ENCODE measurements at regions not wholly inside any gene's neighbourhood (a gene's known extent, or its start where the extent isn't known, plus 50 kb on each side); places are given as distances from the start of the nearest gene placed in this dataset.

GRCh38 chr19:31516756-31517155, 167.5 kb upstream of the TSHZ3 start:
- DNase-seq (ENCODE audit: low spot score) (no peak), ATAC-seq (no peak)
- Mint-ChIP-seq H3K36me3 (no peaks in the 10 kb centered on the region), H3K4me3 (no peak overlapping the region), H3K4me1 (ENCODE audit: low read depth in 2 of 2) (no peaks in the 10 kb centered on the region), H3K27me3 (peaks cover 0 to 5% of the 10 kb centered on the region in 2 donors), H3K9me3 (no peaks in the 10 kb centered on the region), H3K27ac (no peak overlapping the region)

DNA sequence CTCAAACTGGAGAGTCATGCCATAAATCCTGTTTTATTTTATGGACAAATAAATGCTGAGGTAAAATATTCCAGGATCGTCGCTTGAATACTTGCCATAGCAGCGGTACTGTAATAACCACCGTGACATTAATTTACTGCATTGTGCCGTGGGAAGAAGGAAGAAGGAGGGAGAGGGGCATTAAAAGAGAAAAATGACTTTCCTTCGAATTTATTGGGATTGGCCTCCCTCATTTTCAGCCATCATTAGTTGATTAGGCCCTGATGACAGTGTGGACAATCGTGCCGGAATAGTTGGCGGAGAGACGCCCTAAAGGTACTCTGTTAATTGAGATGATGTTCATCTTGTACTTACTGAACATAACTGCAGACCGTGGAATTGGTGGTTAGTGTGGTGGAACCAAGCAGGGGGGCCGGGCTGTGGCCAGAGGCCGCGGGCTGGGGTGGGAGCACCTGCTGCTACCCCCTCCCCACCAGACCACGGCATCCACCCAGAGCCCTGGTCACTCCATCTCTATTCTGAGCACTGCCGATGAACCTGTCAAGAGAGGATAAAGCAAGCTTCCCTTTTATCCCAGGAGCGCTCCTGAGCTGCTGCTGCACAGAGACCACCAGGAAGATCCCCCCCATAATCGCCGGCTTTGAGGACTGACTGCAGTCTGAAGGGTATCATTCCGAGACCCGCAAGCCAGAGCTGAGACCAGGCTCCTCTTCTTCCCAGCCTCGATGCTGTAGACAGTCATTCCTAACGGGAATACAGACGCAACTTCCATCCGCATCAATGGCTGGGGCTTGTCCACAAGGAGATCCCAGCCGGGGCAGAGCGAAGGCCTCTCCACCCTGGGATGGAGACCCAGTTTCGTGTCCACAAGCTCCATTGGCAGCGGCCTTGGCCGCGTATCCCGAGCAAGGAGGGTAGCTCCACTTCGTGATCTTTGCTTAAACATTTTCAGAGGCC, 168.3 kb upstream of the TSHZ3 start:
- Mint-ChIP-seq H3K27ac (no peak overlapping the region), H3K9me3 (no peaks in the 10 kb centered on the region), H3K27me3 (peaks cover 0 to 5% of the 10 kb centered on the region in 2 donors)

GRCh38 chr19:31518216-31519020, 169.2 kb upstream of the TSHZ3 start:
- DNase-seq (ENCODE audit: low spot score) (no peak), ATAC-seq (peak in 1 of 2 donors; percentile 52)
- no peak overlapping the region for H3K27ac Mint-ChIP-seq
- H3K4me3 Mint-ChIP-seq = no peak overlapping the region
- H3K9me3 Mint-ChIP-seq = no peaks in the 10 kb centered on the region
- H3K36me3 Mint-ChIP-seq = no peaks in the 10 kb centered on the region
- H3K4me1 Mint-ChIP-seq (ENCODE audit: low read depth in 2 of 2) = no peaks in the 10 kb centered on the region
- peaks cover 3 to 9% of the 10 kb centered on the region in 2 donors for H3K27me3 Mint-ChIP-seq

More for the DNA sequence above, 168.3 kb upstream of the TSHZ3 start:
- Mint-ChIP-seq H3K36me3 (no peaks in the 10 kb centered on the region), H3K4me1 (ENCODE audit: low read depth in 2 of 2) (no peaks in the 10 kb centered on the region), H3K4me3 (no peak overlapping the region)
- DNase-seq (ENCODE audit: low spot score) = no peak
- peak in 1 of 2 donors; percentile 33 for ATAC-seq

GRCh38 chr19:31519256-31519655, 170.0 kb upstream of the TSHZ3 start:
- Mint-ChIP-seq H3K4me1 (ENCODE audit: low read depth in 2 of 2) (no peaks in the 10 kb centered on the region), H3K9me3 (no peaks in the 10 kb centered on the region), H3K27ac (no peak overlapping the region), H3K36me3 (no peaks in the 10 kb centered on the region), H3K27me3 (peaks cover 3 to 9% of the 10 kb centered on the region in 2 donors), H3K4me3 (no peak overlapping the region)
- DNase-seq (ENCODE audit: low spot score) = no peak
- ATAC-seq = no peak

DNA sequence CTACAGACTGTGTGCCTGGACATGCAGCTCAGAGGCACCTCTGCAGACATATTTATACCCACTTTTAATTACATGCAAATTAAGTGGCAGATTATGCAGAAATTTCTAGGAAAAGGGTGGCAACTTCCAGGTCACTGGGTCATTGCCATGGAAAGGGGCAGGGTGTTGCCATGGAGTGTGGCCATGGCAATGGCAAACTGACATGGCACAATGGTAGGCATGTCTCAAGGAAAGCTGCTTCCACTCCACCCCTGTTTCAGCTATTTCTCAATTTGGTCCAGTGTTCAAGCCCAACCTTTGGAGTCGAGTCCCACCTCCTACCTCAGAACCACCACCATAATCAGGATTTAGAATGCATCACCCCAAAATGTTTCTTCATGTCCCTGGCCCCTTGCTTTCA, 170.7 kb upstream of the TSHZ3 start:
- DNase-seq (ENCODE audit: low spot score) (no peak), ATAC-seq (no peak)
- Mint-ChIP-seq H3K4me1 (ENCODE audit: low read depth in 2 of 2) (no peaks in the 10 kb centered on the region), H3K4me3 (no peak overlapping the region), H3K27me3 (peaks cover 3 to 9% of the 10 kb centered on the region in 2 donors), H3K36me3 (no peaks in the 10 kb centered on the region), H3K27ac (no peak overlapping the region), H3K9me3 (no peaks in the 10 kb centered on the region)

- no peaks in the 10 kb centered on the region for H3K9me3 Mint-ChIP-seq
- ATAC-seq = no peak
- no peak for DNase-seq (ENCODE audit: low spot score)
- H3K36me3 Mint-ChIP-seq = peaks cover 5% of the 10 kb centered on the region
- H3K4me3 Mint-ChIP-seq = no peak overlapping the region
- no peak overlapping the region for H3K27ac Mint-ChIP-seq
- no peaks in the 10 kb centered on the region for H3K4me1 Mint-ChIP-seq (ENCODE audit: low read depth in 2 of 2)
- H3K27me3 Mint-ChIP-seq = peaks cover 3 to 10% of the 10 kb centered on the region in 2 donors
Observed at GRCh38 chr19:31520633-31521032, 171.4 kb upstream of the TSHZ3 start.

- H3K27me3 Mint-ChIP-seq = peaks cover 0 to 15% of the 10 kb centered on the region in 2 donors
- no peak overlapping the region for H3K27ac Mint-ChIP-seq
- DNase-seq (ENCODE audit: low spot score) (no peak), ATAC-seq (no peak)
- H3K4me1 Mint-ChIP-seq (ENCODE audit: low read depth in 2 of 2) = no peaks in the 10 kb centered on the region
- H3K4me3 Mint-ChIP-seq = no peak overlapping the region
- H3K9me3 Mint-ChIP-seq = no peaks in the 10 kb centered on the region
- H3K36me3 Mint-ChIP-seq = peaks cover 10% of the 10 kb centered on the region
Observed at GRCh38 chr19:31525610-31526147, 176.4 kb upstream of the TSHZ3 start.

- H3K4me1 Mint-ChIP-seq (ENCODE audit: low read depth in 2 of 2) = no peaks in the 10 kb centered on the region
- peaks cover 3 to 25% of the 10 kb centered on the region in 2 donors for H3K27me3 Mint-ChIP-seq
- H3K9me3 Mint-ChIP-seq = no peaks in the 10 kb centered on the region
- no peak overlapping the region for H3K27ac Mint-ChIP-seq
- DNase-seq (ENCODE audit: low spot score) (no peak), ATAC-seq (no peak)
- peaks cover 10% of the 10 kb centered on the region for H3K36me3 Mint-ChIP-seq
- no peak overlapping the region for H3K4me3 Mint-ChIP-seq
Observed at GRCh38 chr19:31527443-31527842, 178.2 kb upstream of the TSHZ3 start.

DNA sequence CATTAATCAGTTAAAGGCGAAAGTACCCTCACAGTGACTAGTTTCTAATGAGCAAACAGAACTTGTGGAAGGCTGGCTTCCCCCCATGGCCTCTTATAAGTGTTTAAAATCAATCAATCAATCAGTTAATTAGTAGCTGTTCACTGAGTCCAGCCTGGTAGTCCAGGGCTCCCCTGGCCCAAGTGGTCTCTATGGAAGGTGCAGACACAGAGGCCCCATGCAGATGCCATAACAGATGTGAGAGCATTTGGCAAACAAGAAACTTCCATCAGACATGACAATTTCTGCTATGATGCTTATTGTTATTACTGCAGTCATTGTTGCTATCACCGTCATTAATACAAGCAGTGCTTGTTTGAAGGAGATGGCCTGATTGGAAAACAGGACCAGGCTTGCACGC, 179.0 kb upstream of the TSHZ3 start:
- Mint-ChIP-seq H3K27ac (no peak overlapping the region), H3K27me3 (peaks cover 3 to 23% of the 10 kb centered on the region in 2 donors), H3K4me3 (no peak overlapping the region), H3K9me3 (no peaks in the 10 kb centered on the region), H3K4me1 (ENCODE audit: low read depth in 2 of 2) (no peaks in the 10 kb centered on the region), H3K36me3 (peaks cover 10% of the 10 kb centered on the region)
- DNase-seq (ENCODE audit: low spot score) = no peak
- no peak for ATAC-seq

- Mint-ChIP-seq H3K4me3 (no peak overlapping the region), H3K4me1 (ENCODE audit: low read depth in 2 of 2) (no peaks in the 10 kb centered on the region), H3K36me3 (peaks cover 10% of the 10 kb centered on the region), H3K27me3 (peaks cover 3 to 22% of the 10 kb centered on the region in 2 donors), H3K27ac (no peak overlapping the region), H3K9me3 (no peaks in the 10 kb centered on the region)
- DNase-seq (ENCODE audit: low spot score) (no peak), ATAC-seq (no peak)
Observed at GRCh38 chr19:31529121-31529520, 179.9 kb upstream of the TSHZ3 start.

DNA sequence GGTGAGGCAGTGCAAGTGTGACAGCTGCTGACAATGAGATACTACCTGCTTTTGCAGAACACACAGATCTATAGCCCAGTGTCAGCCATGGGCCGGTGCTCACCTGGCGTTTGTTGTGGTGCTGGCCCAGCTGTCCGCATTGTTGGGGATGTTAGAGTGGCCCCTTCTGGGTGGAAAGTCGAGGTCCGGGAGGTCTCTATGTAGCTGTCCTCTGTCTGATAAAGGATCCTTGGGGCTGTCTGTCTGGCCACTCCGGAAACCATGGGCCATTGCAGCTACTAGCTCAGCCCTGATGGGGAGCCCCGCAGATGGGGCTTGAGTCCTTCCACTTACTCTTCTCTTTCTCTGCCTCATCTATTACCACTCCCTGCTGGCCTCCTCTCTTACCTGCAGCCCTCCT, 181.5 kb upstream of the TSHZ3 start:
- no peak for ATAC-seq
- DNase-seq (ENCODE audit: low spot score) = no peak

DNA sequence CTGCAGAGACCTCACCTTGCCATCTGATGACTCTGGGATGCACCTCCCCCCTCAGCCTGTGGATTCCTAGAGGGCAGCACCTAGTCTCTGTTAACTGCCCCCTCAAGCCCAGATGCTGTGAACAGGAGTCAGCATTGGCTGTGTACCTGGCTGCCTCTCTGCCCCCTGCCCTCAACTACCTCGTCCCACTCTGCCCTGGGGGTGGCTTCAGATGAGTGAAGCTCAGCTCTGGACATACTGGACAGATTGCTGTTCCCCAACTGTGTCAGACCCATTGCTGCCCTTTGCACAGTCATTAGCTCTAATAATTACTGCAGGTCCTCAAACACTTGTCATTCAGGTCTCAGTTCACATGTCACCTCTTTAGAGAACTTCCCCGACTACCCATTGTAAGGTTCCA, 182.1 kb upstream of the TSHZ3 start:
- Mint-ChIP-seq H3K27me3 (peaks cover 3 to 16% of the 10 kb centered on the region in 2 donors), H3K4me1 (ENCODE audit: low read depth in 2 of 2) (no peaks in the 10 kb centered on the region), H3K4me3 (no peak overlapping the region), H3K36me3 (no peaks in the 10 kb centered on the region), H3K27ac (no peak overlapping the region), H3K9me3 (no peaks in the 10 kb centered on the region)
- DNase-seq (ENCODE audit: low spot score) (no peak), ATAC-seq (no peak)

More for the DNA sequence above, 181.5 kb upstream of the TSHZ3 start:
- Mint-ChIP-seq H3K4me3 (no peak overlapping the region), H3K27me3 (peaks cover 3 to 19% of the 10 kb centered on the region in 2 donors), H3K36me3 (peaks cover 3% of the 10 kb centered on the region), H3K4me1 (ENCODE audit: low read depth in 2 of 2) (no peaks in the 10 kb centered on the region), H3K9me3 (no peaks in the 10 kb centered on the region), H3K27ac (no peak overlapping the region)

DNA sequence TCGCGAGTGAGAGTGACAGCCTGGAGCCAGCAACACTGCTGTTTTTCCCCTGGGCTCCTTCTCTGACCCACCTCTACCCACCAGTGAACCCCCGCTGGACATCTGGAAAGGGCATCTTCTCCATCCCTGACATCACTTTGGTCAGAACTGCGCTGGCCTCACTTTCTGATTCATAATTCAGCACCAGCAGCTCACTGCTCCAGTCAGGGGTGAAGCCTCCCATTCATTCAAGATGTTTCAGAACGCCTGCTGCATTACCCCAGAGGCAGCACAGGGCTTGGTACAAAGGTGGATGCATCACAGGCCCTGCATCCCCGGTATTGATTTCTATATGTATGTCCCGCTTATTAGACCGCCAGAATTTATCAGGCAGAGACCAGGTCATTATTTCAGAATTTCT, 182.8 kb upstream of the TSHZ3 start:
- Mint-ChIP-seq H3K27ac (no peak overlapping the region), H3K9me3 (no peaks in the 10 kb centered on the region), H3K27me3 (peaks cover 3 to 16% of the 10 kb centered on the region in 2 donors), H3K4me1 (ENCODE audit: low read depth in 2 of 2) (no peaks in the 10 kb centered on the region), H3K36me3 (no peaks in the 10 kb centered on the region), H3K4me3 (no peak overlapping the region)
- no peak for DNase-seq (ENCODE audit: low spot score)
- ATAC-seq = no peak

GRCh38 chr19:31533114-31533513, 183.9 kb upstream of the TSHZ3 start:
- no peaks in the 10 kb centered on the region for H3K4me1 Mint-ChIP-seq (ENCODE audit: low read depth in 2 of 2)
- H3K27ac Mint-ChIP-seq = no peak overlapping the region
- ATAC-seq (no peak), DNase-seq (ENCODE audit: low spot score) (no peak)
- peaks cover 6 to 16% of the 10 kb centered on the region in 2 donors for H3K27me3 Mint-ChIP-seq
- no peaks in the 10 kb centered on the region for H3K36me3 Mint-ChIP-seq
- H3K4me3 Mint-ChIP-seq = no peak overlapping the region
- H3K9me3 Mint-ChIP-seq = no peaks in the 10 kb centered on the region

Data from natural killer cell treated with Interleukin-12 subunit alpha and Interleukin-12 subunit beta and Interleukin-15 and Interleukin-18, amount 100 ng/mL, for 72 hours (primary cell).